ENCODE measurements at regions not wholly inside any gene's neighbourhood (a gene's known extent, or its start where the extent isn't known, plus 50 kb on each side); places are given as distances from the start of the nearest gene placed in this dataset.

DNA sequence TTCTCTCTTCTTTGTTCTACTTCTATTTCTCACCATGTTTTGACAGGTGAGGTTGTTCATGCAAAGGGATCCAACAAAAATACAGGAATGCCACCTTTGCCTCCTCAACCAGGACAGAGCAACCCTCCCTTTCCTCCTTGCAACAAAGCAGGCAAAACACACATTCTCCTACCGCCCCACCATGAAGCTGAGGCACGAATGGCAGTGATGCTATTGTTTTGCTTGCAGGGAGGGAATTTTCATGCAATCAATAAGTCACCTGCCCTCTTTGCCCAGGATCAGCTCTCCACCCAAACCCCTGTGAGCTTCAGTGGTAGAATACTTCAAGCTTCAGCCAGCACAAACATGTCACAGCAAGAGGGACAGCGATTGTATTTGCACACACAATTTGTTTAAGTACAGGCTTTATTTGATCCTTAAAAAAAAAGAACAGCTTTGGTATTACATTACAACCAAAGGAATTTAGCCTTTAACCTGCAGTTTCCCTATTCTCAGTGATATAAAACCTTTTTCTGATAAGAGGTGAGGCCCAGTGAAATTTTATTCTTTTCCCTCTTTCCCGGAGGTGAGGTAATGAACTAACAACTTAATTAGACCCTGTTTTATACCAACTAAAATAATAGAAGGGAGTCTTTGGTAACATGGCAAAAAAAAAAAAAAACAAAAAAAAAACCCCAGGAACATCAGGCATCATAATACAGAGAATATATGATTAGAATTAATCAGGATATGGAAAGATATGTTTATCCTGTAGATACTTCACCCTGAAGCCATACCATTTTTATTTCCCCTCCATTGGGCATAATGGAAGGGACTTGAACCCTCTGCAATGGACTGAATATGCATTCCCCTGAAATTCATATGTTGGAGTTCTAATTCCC lies 87.0 kb upstream of the EEA1 start:
- DNase-seq = no peak

DNA sequence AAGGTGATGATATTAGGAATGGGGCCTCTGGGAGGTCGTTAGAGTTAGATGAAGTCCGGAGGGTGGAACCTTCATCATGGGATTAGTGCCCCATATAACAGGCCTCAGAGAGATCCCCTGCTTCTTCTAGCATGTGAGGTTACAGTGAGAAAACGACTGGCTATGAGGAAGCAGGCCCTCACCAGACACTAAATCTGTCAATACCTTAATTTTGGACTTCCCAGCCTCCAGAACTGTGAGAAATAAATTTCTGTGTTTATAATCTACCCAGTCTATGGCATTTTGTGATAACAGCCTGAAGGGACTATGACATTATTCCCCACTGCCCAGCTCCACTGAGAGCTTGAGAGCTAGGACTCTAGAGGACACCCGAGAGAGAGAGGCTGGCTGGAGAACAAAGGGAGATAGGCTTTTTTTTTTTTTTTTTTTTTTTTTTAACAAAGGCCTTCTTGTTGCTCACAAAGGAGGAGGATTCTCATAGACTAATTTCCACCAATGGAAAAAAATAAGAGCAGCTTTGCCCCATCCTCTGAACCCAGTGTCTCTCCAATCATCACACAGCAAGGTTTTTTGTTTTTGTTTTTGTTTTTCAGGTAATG lies 87.8 kb upstream of the EEA1 start:
- DNase-seq = no peak

DNA sequence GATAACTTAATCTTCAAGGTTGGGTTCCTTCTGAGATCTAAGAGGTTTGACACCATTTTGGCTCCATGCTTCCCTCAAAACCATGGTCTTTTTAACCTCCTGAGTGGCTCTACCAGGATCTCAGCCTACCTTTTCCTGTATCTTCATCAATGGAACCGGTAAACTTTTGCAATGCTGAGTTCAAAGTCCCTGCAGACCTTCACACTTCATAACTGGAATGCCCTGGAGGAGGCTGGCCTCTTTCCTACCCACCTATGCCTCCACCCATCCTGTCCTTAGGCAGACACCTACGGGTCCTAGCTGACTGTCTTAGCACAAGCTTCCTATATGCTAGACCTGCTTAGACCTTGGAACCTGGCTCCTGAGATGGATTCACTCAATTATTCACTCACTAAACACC lies 89.5 kb upstream of the EEA1 start:
- DNase-seq = no peak

DNA sequence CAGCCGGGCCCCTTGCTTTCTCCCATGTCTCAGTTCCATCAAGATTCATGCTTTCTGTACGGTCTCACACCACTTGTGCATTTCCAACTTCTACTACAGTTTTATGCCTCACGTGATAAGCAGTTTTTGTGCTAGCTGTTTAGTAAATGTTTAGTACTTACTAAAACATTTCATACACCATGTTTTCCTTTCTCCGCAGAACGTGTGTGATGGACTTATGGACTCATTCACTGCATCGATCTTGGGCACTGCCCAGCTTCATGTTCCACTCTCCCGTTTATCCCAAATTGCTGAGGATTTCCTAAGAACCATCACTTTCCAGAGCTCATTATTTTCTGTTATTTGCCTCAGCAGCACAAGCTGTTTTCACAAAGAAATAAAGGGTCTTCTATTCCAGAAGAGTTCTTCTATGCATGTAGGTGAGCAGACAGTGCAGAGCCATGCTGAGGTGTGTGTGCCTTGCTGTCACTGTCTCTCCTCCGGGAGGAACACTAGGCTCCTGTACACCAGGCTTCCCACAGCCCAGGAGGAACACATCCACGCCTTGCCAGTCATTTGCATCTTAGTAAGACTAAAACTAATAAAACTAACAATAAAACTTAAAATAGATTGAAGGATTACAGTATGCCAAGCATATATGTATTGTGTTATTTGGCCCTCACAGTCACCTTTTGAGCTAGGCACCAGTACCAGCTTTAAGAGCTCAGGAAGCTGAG lies 90.3 kb upstream of the EEA1 start:
- no peak for DNase-seq

DNA sequence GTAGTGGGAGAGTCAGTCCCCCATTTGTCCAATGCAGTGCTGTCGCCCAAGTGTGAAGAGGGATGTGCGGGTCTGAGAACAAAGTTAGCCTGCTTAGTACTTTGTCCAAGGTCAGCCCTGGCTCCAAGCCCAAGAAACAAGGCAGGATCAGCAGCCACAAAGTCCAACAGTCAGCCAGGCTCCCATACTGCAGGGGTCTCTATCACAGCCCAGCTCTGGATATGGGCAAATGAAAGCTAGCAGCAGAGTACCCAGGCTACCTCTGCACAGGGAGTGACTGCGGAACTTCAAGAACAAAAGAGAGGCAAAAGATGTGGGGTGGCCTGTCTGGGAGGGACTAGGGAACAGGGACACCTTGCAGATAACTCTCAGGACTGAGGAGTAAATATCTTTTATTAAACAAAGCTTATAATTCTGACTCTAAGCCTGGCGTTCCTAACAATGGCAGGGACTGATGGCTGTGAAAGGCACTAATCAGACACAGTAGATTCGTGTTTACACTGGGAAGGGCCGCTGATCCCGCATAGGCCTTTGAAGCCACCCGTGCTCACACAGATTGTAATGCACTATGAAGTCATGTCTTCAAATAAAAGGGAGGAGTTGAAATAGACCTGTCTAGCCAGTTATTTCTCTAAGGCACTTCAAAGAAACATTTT lies 91.0 kb upstream of the EEA1 start:
- no peak for DNase-seq

DNA sequence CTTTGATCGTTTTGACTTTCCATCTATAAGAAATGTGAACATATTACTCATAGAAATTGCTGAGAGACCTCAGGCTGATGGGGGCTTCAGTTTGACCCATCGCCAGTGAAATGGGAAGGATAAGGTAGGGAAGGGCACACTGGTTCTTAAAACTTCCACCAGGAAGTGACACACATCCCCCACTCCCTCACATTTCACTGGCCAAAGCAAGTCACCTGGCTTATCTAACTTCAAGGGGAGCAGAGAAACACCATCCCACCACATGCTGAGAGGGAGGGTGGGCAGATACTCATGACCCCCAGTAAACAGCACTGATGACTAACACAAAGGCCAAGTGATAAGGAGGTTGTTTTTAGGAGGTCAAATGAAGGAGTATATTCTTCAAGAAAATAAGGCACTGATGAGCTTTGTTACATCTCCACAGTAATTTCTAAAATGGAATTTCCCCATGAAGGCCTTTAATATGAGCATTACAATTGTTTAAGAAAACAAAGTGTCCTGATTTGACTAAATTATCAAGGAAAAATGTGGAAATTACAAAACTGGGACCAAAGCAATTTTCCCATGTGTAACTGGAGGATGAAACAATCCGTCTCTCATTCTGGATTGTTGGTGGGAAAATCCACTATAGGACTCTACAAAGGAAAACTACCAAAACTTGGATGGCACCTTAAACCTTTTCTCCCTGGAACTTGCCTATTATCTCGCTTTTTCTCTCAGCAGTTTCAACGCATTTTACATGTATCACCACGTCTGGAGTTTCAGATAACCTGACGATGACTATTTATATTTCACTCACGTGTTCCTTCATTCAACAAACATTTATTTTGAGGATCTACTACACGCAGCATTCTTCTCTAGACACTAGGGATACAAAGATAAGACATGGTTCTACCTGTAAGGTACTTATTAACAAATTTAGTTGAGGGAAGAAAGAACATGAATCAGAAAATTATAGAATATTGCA lies 91.8 kb upstream of the EEA1 start:
- no peak for DNase-seq

DNA sequence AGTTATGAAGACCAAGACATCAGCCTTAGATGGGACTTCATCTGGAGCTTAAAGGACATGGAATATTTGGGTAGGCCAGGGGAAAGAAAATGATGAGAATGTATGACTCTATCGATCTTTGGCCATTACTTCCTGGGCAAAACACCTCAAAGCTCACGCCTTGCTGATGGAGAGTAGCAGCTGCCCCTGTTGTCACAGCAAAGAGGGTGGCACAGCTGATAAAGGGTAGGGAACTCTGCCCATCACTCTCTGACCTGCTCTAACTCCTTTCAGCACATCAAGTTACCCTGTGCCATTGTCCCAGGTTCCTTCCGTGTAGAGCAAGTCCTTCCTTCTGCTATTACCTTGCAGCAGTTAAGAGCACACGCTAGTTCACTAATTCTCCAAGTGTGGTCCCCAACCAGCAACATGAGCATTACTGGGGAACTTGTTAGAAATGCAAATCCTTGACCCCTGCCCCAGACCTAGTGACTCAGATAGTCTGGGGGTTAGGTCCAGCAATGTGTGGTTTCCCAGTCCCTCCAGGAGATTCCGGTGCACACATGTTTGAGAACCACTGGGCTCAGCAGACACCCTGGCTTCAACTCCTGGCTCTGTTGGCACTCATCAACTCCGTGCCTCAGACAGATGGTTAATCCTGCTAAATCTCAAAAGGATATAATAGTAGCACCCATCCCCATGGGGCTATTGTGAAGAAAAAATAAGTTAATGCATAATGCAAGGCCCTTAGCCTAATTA lies 93.7 kb upstream of the EEA1 start:
- no peak for DNase-seq

DNA sequence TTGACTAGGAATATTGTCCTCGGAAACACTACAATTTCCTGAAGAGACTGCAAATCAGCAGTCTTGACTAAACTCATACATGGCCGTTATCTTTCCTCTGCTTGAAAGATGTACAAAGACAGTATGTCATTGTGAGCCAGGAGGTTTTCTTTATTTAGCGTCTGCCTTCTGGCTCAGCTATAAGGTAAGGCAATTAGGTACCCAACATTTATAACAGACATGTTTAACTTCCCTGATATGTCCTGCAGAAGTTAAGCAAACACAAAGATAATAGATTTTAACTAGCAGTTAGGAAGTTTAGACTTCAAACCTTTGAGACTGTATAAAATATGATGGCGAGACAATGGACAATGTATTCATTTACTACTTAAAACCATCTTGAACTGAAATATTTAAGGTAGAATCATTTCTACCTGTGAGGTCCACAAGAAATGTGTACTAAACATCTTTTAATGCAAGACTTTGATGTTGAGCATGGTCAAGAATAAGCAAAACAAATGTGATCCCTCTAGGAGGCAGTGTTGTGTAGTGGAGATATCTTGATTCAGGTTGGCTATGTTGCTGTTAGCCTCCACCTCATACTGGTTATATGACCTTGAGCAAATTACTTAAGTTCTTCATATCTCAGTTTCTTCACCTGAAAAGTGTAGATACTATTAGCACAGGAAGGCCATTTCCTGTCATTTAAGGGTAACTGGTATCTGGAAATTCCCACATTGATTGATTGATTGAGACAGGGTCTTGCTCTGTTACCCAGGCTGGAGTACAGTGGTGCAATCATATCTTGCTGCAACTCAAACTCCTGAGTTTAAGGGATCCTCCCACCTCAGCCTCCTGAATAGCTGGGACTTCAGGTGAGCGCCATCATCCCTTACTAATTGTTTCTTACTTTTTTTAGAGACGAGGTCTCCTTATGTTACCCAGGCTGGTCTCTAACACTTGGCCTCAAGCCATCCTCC lies 96.3 kb upstream of the EEA1 start:
- DNase-seq = no peak

DNA sequence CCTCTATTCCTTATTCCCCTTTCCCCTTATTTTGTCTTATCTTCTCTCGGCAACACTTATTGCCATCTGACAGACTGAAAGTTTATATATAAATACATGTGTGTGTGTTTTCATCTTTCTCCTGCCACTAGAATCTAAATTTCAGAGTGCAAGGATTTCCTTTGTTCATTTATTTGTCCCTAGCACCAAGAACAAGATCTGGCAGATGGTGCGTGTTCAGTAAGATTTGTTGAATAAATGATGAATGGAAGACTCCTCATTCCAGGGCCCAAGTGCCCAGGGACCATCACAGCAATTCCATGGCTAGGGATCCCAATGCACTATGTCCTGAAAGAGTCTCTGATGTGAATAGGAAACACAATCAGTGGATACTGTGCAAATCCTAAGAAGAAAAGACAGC lies 97.9 kb upstream of the EEA1 start:
- no peak for DNase-seq

DNA sequence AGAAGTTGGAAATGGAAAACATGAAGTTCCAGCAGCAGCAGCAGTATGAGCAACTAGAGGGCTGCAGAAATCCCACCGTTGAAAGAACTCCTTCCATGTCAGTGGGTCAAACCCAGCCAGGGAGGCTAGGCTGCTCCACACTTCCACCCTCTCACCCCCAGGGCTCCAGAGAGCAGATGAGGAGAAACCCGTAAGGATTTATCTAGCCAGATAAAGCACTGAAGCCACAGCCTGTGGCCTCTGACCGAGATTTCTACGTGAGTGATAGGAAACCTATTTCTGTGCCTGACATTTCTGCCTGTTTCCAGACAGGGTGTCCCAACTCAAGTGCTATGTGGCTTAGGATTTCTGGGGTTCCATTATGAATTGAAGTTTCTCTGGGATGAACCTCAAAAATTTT lies 100.0 kb upstream of the EEA1 start:
- no peak for DNase-seq

DNA sequence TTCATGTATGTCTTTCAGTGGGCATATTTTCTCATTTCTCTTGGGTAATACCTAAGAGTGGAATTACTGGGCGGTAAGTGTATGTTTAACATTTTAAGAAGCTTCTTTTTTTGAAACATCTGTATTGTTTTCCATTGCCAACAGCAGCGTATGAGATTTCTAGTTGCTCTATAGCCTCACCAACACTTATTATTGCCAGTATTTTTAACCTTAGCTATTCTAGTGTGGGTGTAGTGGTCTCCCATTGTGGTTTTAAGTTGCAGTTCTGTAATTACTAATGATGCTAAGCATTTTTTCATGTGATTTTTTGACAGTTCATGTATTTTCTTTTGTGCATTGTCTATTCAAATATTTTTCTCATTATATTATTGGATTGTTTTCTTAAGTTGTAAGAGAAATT lies 101.9 kb upstream of the EEA1 start:
- no peak for DNase-seq

DNA sequence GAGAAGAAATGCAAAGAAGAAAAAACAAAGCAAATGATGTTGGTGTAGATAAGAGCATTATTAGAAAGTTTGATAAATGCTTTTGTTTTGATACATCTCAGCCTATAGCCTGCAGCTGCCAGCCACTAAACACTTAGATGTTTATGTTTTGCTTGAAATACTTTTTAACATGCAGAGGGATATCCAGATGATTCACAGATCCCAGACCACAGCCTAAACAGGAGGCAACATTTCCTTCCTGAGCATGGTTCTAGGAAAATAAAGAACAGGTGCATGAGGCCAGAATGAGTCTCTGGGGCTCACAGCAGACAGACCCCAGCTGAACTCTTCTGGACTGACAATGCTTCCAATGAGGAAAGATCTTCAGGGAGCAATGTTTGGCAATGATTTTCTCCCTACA lies 103.7 kb upstream of the EEA1 start:
- no peak for DNase-seq

DNA sequence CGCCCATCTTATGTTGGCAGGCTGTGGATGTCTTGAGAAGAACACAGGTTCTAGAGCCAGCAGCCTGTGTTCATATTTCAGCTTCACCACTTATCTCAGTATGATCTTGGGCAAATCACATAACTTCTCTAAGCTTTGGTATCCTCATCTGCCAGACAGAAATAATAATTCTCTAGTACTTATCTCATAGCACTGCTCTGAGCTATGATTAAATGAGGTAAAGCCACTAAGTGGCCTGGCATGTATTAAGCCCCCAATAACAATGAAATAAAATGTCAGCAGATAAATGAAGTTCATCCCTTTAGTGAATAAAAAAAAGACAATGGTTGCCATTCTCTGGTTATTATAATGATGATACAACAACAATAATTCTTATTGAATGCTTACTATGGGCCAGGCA lies 104.9 kb upstream of the EEA1 start:
- no peak for DNase-seq

DNA sequence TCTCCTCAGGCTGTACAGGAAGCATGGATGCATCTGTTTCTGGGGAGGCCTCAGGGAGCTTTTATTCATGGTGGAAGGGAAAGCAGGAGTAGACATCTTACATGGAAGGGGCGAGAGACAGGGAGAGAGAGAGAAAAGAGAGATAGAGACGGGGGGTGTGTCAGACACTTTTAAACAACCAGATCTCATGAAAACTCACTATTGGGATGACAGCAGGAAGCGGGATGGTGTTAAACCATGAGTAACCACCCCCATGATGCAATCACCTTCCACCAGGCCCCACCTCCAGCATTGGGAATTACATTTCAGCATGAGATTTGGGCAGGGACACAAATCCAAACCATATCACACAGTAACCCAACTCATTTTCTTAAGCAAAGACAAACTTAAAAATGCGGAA lies 110.0 kb upstream of the EEA1 start:
- DNase-seq = no peak

DNA sequence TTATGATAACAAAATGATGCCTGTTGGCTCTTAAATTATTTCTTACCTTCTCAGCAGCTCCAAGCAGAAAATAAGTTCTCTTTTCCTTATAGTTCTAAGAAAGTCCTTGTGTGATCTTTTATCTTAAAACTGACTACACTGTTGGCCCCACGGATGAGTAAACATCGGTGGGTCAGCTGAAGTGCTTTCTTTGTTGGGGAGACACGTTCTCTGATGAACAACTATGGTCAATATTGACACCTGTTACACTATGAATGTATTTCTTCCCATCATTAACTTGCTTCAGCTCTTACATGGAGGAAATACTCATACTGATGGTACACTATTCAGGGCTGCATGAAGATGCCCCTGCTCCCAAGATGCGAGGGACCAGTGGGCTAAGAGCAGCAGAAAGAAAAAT lies 110.8 kb upstream of the EEA1 start:
- no peak for DNase-seq

DNA sequence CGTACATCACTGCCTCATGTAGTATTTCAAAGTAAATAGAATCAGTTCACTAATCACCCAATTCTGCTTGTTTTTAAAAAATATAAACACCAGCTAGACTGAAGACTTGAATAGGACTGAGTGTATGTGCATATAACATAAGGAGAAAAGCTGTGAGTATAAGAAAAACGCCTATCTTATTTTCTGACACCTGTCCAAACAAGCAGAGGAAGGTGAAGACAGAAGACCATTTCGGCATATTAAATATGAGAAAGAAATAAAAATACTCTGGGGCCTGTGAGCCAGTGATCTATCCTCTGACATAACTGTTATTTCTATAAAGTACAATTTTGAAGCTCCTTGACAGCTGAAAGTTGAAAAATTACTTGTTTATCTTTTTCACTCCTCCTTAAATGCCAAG lies 111.3 kb upstream of the EEA1 start:
- no peak for DNase-seq

DNA sequence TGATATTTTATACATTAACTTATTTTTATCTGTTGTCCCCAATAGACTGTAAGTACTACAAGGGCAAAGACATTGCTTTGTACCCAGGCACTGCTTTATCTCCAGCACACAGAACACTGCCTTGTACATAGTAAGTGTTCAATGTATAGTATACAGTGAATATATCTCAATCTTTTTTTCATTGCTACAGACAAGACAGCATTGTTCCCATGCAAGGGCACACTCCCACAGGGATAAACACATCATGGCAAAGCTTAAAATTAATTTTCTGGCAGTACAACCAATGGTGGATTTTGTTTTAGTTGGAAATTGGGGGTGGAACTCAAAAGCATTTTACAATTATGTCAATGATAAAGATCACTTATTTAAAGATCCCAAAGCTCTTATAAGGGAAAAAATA lies 112.3 kb upstream of the EEA1 start:
- DNase-seq = no peak

DNA sequence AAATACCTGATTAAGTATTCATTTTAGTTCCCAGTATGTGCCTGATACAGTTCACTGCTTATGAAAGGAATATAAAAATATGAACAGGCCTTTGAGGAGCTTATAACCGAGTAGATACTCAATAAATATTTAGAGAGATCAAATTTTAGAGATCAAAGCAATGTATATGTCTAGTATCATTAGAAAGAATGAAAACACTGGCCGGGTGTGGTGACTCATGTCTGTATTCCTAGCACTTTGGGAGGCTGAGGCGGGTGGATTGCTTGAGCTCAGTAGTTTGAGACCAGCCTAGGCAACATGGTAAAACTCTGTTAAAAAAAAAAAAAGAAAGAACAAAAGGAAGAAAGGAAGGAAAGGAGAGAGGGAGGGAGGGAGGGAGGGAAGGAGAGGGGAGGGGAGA lies 113.2 kb upstream of the EEA1 start:
- DNase-seq = no peak

DNA sequence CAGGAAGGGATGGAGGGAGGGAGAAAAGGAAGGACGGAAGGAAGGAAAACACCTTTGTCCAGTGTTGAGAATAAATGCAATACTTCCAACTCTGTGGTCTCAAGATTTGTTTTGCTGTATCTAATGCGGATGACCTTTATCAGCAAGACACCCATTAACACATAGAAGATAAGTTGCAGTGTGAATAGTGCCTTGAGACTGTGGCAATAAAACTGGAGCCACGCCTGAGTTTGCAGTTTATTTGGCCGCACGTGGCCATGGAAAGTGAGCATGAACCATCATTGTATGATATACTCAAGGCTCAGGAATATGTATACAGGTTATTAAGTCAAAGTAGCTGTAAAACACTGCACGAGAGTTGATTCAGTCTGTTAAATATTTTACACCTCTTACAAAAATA lies 113.6 kb upstream of the EEA1 start:
- no peak for DNase-seq

DNA sequence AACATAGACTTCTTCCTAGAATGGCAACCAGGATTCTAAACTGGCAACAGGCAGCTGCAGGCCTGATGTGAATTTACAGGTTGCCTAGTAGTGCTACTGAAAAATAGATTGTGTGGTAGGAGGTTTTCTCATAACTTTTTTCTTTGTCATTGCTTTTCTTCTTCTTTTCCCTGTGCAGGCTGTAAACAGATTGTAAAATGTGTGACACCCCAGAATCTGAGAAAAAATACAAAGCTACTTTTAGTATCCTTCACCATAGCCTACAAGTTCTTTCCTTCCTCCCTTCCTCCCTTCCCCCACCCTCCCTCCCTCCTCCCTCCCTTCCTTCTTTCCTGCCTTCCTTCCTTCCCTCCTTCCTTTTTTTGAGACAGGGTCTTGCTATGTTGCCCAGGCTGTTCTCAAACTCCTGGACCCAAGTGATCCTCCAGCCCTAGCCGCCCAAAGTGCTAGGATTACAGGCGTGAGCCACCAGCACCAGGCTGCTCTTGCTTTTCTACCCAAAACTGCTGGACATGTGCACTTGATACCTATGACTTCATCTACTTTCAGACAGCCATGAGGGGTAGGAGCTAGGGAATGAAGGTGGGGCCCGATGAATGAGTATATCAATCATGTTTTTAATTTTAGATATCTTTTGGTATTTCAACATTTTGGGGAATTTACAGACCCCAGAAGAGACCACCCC lies 114.2 kb upstream of the EEA1 start:
- DNase-seq = no peak
